ENCODE measurements at regions not wholly inside any gene's neighbourhood (a gene's known extent, or its start where the extent isn't known, plus 50 kb on each side); places are given as distances from the start of the nearest gene placed in this dataset.
"Not testable (repeated sequence)": the region's sequence is repeated elsewhere in the genome, so short reads cannot be mapped to it uniquely, and the experiment has no call there.

- Histone ChIP-seq H3K36me3 (ENCODE audit: low read depth) (no peaks in the 10 kb centered on the region), H3K4me2 (ENCODE audit: unreplicated experiment) (peak overlapping the region; percentile 10), H3K4me3 (no peak overlapping the region), H3K9ac (no peak overlapping the region), H4K20me1 (ENCODE audit: insufficient read depth) (no peaks in the 10 kb centered on the region), H3K4me1 (ENCODE audit: insufficient read depth) (peaks cover 61% of the 10 kb centered on the region), H3F3A (ENCODE audit: insufficient read depth) (peaks cover 53% of the 10 kb centered on the region), H3K27me3 (replicated peaks; ENCODE audit: insufficient read depth) (no peaks in the 10 kb centered on the region), H3K9me3 (ENCODE audit: low read depth) (no peaks in the 10 kb centered on the region), H3K79me2 (ENCODE audit: insufficient read depth) (no peaks in the 10 kb centered on the region), H2AFZ (peak overlapping the region; percentile 38; the same call in 1 of the 2 replicates), H3K9me2 (ENCODE audit: insufficient read depth) (0 out of 2 replicates have a peak, but pooled peaks cover 3% of the 10 kb centered on the region), H3K27ac (peak overlapping the region; percentile 74)
- DNase-seq: peak; percentile 27
- 94% methylated on average over 3 of the region's 3 CpGs for WGBS, 2 experiments (ENCODE audit: low coverage in 1 of 2, low lambda C conversion rate in 2 of 2, missing lambda C conversion rate in 2 of 2)
- in situ Hi-C loops (cut with MboI): no loop called here
- TF ChIP-seq EZH2 (IDR thresholded peaks at IDR 0.05; ENCODE audit: insufficient read depth, poor library complexity, severe bottlenecking) (no peak), EZH2phosphoT487 (IDR thresholded peaks at IDR 0.05; ENCODE audit: insufficient read depth, low read depth) (no peak)
Observed at GRCh38 chr6:121885399-121886152, 450.1 kb downstream of the GJA1 start.

DNA sequence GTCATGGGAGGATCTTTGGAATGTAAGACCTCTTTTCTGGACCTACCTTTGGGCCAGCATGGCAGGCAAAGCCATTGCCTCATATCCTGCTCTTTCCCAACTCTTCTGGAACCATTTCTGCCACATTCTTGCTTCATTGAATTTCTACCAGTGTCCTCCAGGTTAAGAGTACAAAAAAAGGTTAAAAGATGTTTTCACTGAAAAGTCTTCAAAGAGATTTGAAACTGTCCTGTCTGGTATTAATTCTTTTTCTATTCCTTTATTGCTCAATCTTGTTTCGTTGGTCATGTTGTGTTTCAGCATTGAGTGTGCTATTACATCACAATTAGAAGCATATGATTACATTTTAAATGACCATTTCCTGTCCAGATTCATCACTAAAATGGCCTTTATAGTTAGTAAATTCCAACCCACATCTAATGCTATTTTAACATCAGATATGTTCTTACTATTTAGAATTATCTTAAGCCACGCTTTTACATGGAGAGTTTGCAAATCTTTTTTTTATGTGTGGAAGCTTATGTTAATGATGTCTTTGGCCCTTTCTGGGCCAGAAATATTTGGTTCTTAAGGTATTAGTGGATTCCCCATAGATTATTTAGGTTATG lies 450.9 kb downstream of the GJA1 start:
- Histone ChIP-seq H3K4me3 (no peak overlapping the region), H3K9me2 (ENCODE audit: insufficient read depth) (0 out of 2 replicates have a peak, but pooled peaks cover 3% of the 10 kb centered on the region), H3K27me3 (replicated peaks; ENCODE audit: insufficient read depth) (no peaks in the 10 kb centered on the region), H3K9me3 (ENCODE audit: low read depth) (no peaks in the 10 kb centered on the region), H3F3A (ENCODE audit: insufficient read depth) (peaks cover 47% of the 10 kb centered on the region), H3K36me3 (ENCODE audit: low read depth) (no peaks in the 10 kb centered on the region), H3K4me2 (ENCODE audit: unreplicated experiment) (peak overlapping the region; percentile 10), H2AFZ (peak overlapping the region; percentile 38), H3K27ac (peak overlapping the region; percentile 74), H3K9ac (no peak overlapping the region), H3K79me2 (ENCODE audit: insufficient read depth) (no peaks in the 10 kb centered on the region), H3K4me1 (ENCODE audit: insufficient read depth) (peaks cover 56% of the 10 kb centered on the region), H4K20me1 (ENCODE audit: insufficient read depth) (no peaks in the 10 kb centered on the region)
- TF ChIP-seq EZH2phosphoT487 (IDR thresholded peaks at IDR 0.05; ENCODE audit: insufficient read depth, low read depth) (no peak), EZH2 (IDR thresholded peaks at IDR 0.05; ENCODE audit: insufficient read depth, poor library complexity, severe bottlenecking) (no peak)
- in situ Hi-C loops (cut with MboI): no loop called here
- DNase-seq: peak; percentile 75
- 37 to 41% methylated on average over 2 of the region's 2 CpGs for WGBS, 2 experiments (ENCODE audit: low coverage in 1 of 2, low lambda C conversion rate in 2 of 2, missing lambda C conversion rate in 2 of 2)

- Histone ChIP-seq H3K4me1 (ENCODE audit: insufficient read depth) (peaks cover 42% of the 10 kb centered on the region), H3K27ac (no peak overlapping the region), H3K9me2 (ENCODE audit: insufficient read depth) (0 out of 2 replicates have a peak, but pooled peaks cover 3% of the 10 kb centered on the region), H3K79me2 (ENCODE audit: insufficient read depth) (no peaks in the 10 kb centered on the region), H3K27me3 (replicated peaks; ENCODE audit: insufficient read depth) (no peaks in the 10 kb centered on the region), H3F3A (ENCODE audit: insufficient read depth) (peaks cover 33% of the 10 kb centered on the region), H3K36me3 (ENCODE audit: low read depth) (no peaks in the 10 kb centered on the region), H4K20me1 (ENCODE audit: insufficient read depth) (no peaks in the 10 kb centered on the region), H3K4me2 (ENCODE audit: unreplicated experiment) (no peak overlapping the region), H3K4me3 (no peak overlapping the region), H3K9ac (no peak overlapping the region), H2AFZ (0 out of 2 replicates have a peak overlapping the region, but pooled peaks have one; percentile 5), H3K9me3 (ENCODE audit: low read depth) (no peaks in the 10 kb centered on the region)
- WGBS, 2 experiments (ENCODE audit: low coverage in 1 of 2, low lambda C conversion rate in 2 of 2, missing lambda C conversion rate in 2 of 2): 48% methylated on average over 4 of the region's 4 CpGs
- in situ Hi-C loops (cut with MboI): no loop called here
- no peak for DNase-seq
- TF ChIP-seq EZH2 (IDR thresholded peaks at IDR 0.05; ENCODE audit: insufficient read depth, poor library complexity, severe bottlenecking) (no peak), EZH2phosphoT487 (IDR thresholded peaks at IDR 0.05; ENCODE audit: insufficient read depth, low read depth) (no peak)
Observed at GRCh38 chr6:121887724-121888123, 452.3 kb downstream of the GJA1 start.

DNA sequence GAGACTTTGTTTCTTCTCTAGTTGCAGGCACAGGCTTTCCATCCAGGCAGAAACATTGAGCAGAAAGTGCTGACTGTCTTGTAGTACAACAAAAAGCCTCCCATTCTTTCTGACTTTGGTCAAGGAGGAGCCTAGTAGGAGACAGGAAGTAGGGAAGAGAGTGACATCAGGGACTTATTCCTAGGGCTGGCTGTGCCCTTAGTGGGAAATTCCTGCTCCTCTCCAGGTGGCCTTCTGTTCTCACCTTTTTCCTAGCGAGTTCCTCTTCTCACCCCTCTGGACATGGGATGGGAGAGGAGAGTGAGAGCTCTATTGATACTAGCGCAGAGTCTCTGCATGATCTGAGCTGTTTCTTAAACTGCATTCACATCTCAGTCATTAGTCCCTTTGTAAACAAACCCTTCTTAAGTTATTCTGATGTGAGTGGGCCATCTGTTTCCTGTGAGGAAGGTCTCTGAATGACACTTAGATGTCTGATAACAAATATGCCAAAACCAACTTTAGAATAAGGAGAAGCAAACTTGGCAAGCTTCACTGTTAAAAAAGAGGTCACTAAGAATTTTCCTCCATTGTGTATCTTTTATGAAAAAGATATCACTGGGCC lies 455.0 kb downstream of the GJA1 start:
- Histone ChIP-seq H3K27me3 (replicated peaks; ENCODE audit: insufficient read depth) (no peaks in the 10 kb centered on the region), H3F3A (ENCODE audit: insufficient read depth) (peaks cover 16% of the 10 kb centered on the region), H3K4me2 (ENCODE audit: unreplicated experiment) (no peak overlapping the region), H4K20me1 (ENCODE audit: insufficient read depth) (no peaks in the 10 kb centered on the region), H3K4me1 (ENCODE audit: insufficient read depth) (peaks cover 16% of the 10 kb centered on the region), H3K9me2 (ENCODE audit: insufficient read depth) (0 out of 2 replicates have a peak, but pooled peaks cover 3% of the 10 kb centered on the region), H2AFZ (no peak overlapping the region), H3K9ac (no peak overlapping the region), H3K79me2 (ENCODE audit: insufficient read depth) (no peaks in the 10 kb centered on the region), H3K4me3 (no peak overlapping the region), H3K9me3 (ENCODE audit: low read depth) (no peaks in the 10 kb centered on the region), H3K36me3 (ENCODE audit: low read depth) (no peaks in the 10 kb centered on the region), H3K27ac (no peak overlapping the region)
- in situ Hi-C loops (cut with MboI): no loop called here
- TF ChIP-seq EZH2phosphoT487 (IDR thresholded peaks at IDR 0.05; ENCODE audit: insufficient read depth, low read depth) (no peak), EZH2 (IDR thresholded peaks at IDR 0.05; ENCODE audit: insufficient read depth, poor library complexity, severe bottlenecking) (no peak)
- DNase-seq: no peak
- WGBS, 2 experiments (ENCODE audit: low coverage in 1 of 2, low lambda C conversion rate in 2 of 2, missing lambda C conversion rate in 2 of 2): 79 to 80% methylated on average over 2 of the region's 2 CpGs

- H3K9me3 ChIP-seq (ENCODE audit: low read depth); H4K20me1 ChIP-seq (ENCODE audit: insufficient read depth); in situ Hi-C loops (cut with MboI); DNase-seq; H3F3A ChIP-seq (ENCODE audit: insufficient read depth); H3K4me3 ChIP-seq; H2AFZ ChIP-seq; H3K36me3 ChIP-seq (ENCODE audit: low read depth); H3K9ac ChIP-seq; H3K27ac ChIP-seq; H3K79me2 ChIP-seq (ENCODE audit: insufficient read depth); H3K4me2 ChIP-seq (ENCODE audit: unreplicated experiment); H3K27me3 ChIP-seq (replicated peaks; ENCODE audit: insufficient read depth); H3K9me2 ChIP-seq (ENCODE audit: insufficient read depth): not testable (repeated sequence)
- peaks cover 19% of the 10 kb centered on the region for H3K4me1 ChIP-seq (ENCODE audit: insufficient read depth)
- WGBS, 2 experiments (ENCODE audit: low coverage in 1 of 2, low lambda C conversion rate in 2 of 2, missing lambda C conversion rate in 2 of 2): 75 to 86% methylated on average over 5 of the region's 5 CpGs
Observed at GRCh38 chr6:121895731-121896130, 460.3 kb downstream of the GJA1 start.
